ENCODE measurements at regions not wholly inside any gene's neighbourhood (a gene's known extent, or its start where the extent isn't known, plus 50 kb on each side); places are given as distances from the start of the nearest gene placed in this dataset.

GRCh38 chr2:144834998-144835633 lies 315.2 kb upstream of the ZEB2 start:
- TF ChIP-seq CTCF (IDR thresholded peaks at IDR 0.05; ENCODE audit: insufficient read depth, low read depth, low read length), result no peak
- no peak for TF ChIP-seq EZH2 (IDR thresholded peaks at IDR 0.05; ENCODE audit: insufficient read depth, low read length)

Measured in astrocyte (in vitro differentiated cells and primary cell).